ENCODE measurements at regions not wholly inside any gene's neighbourhood (a gene's known extent, or its start where the extent isn't known, plus 50 kb on each side); places are given as distances from the start of the nearest gene placed in this dataset.

- no peak for TF ChIP-seq YY1 (IDR thresholded peaks at IDR 0.05; ENCODE audit: extremely low read depth, insufficient replicate concordance, low read depth, low read length)
- RAD21 ChIA-PET (ENCODE audit: low non-redundant PET in 1 of 2, low total read pairs in 2 of 2, uncharacterized antibody in 2 of 2, unreplicated experiment in 2 of 2) = no interaction called here
- CTCF ChIA-PET = no interaction called here
These were observed 73.5 kb downstream of the ZNF648 start for GRCh38 chr1:181987996-181988395.

GRCh38 chr1:181987334-181987895 lies 74.1 kb downstream of the ZNF648 start:
- no peak for ATAC-seq
- ChIA-PET CTCF (no interaction called here), POLR2A (no interaction called here), RAD21 (ENCODE audit: low non-redundant PET in 1 of 2, low total read pairs in 2 of 2, uncharacterized antibody in 2 of 2, unreplicated experiment in 2 of 2) (no interaction called here)
- no peaks in the 10 kb centered on the region for H3K9me3 ChIP-seq (ENCODE audit: control insufficient read depth in 1 of 2, insufficient read depth in 1 of 2, low read depth in 1 of 2, low read length in 2 of 2)
- no peaks in the 10 kb centered on the region for H3K79me2 ChIP-seq (ENCODE audit: insufficient read depth, low read length)
- intact Hi-C loops (cut with micrococcal nuclease) = no loop called here
- no peak overlapping the region for H3K9ac ChIP-seq (ENCODE audit: low read length)
- no peaks in the 10 kb centered on the region for H3K36me3 ChIP-seq (ENCODE audit: control insufficient read depth in 1 of 2, insufficient read depth in 2 of 2, low read length in 2 of 2)
- no peak overlapping the region for H2AFZ ChIP-seq (ENCODE audit: low read depth, low read length, poor library complexity, severe bottlenecking)
- TF ChIP-seq CEBPB (IDR thresholded peaks at IDR 0.05; ENCODE audit: low read depth) (no peak), SP1 (IDR thresholded peaks at IDR 0.05; ENCODE audit: low read depth) (no peak), CBX3 (IDR thresholded peaks at IDR 0.05; ENCODE audit: low read depth) (no peak), MAX (IDR thresholded peaks at IDR 0.05) (no peak), POLR2A (IDR thresholded peaks at IDR 0.05; ENCODE audit: borderline replicate concordance, extremely low read depth, insufficient read depth, insufficient read length) (no peak), ELF1 (IDR thresholded peaks at IDR 0.05; ENCODE audit: borderline replicate concordance, low read depth) (no peak)
- no peak overlapping the region for H3K27ac ChIP-seq (ENCODE audit: low read depth, low read length)
- no peaks in the 10 kb centered on the region for H3K9me2 ChIP-seq (ENCODE audit: insufficient read depth)
- no peaks in the 10 kb centered on the region for H3K4me1 ChIP-seq (ENCODE audit: control insufficient read depth in 1 of 2, insufficient read depth in 2 of 2, low read length in 2 of 2)
- no peaks in the 10 kb centered on the region for H4K20me1 ChIP-seq (ENCODE audit: insufficient read depth)
- no TSS peak for BruUV-seq (replicated peaks)
- H3K27me3 ChIP-seq (ENCODE audit: insufficient read depth, low read length) = peaks cover 55% of the 10 kb centered on the region
- H3K4me2 ChIP-seq (ENCODE audit: low read length) = no peak overlapping the region
- no peak for DNase-seq (ENCODE audit: low read depth, low spot score)
- H3K4me3 ChIP-seq (replicated peaks in 1 of 2; ENCODE audit: low read depth in 1 of 2, low read length in 2 of 2) = no peak overlapping the region

More at GRCh38 chr1:181987996-181988395, 73.5 kb downstream of the ZNF648 start:
- intact Hi-C loops (cut with micrococcal nuclease) = no loop called here
- no peak overlapping the region for H3K4me2 ChIP-seq (ENCODE audit: low read length)
- POLR2A ChIA-PET = no interaction called here
- no TSS peak for BruUV-seq (replicated peaks)
- H3K4me1 ChIP-seq (ENCODE audit: control insufficient read depth in 1 of 2, insufficient read depth in 2 of 2, low read length in 2 of 2) = no peaks in the 10 kb centered on the region
- H4K20me1 ChIP-seq (ENCODE audit: insufficient read depth) = no peaks in the 10 kb centered on the region
- H3K27ac ChIP-seq (ENCODE audit: low read depth, low read length) = no peak overlapping the region
- H3K9me2 ChIP-seq (ENCODE audit: insufficient read depth) = no peaks in the 10 kb centered on the region
- H3K27me3 ChIP-seq (ENCODE audit: insufficient read depth, low read length) = peaks cover 49% of the 10 kb centered on the region
- H3K4me3 ChIP-seq (replicated peaks in 1 of 2; ENCODE audit: low read depth in 1 of 2, low read length in 2 of 2) = no peak overlapping the region
- H3K79me2 ChIP-seq (ENCODE audit: insufficient read depth, low read length) = no peaks in the 10 kb centered on the region
- H2AFZ ChIP-seq (ENCODE audit: low read depth, low read length, poor library complexity, severe bottlenecking) = no peak overlapping the region
- no peaks in the 10 kb centered on the region for H3K36me3 ChIP-seq (ENCODE audit: control insufficient read depth in 1 of 2, insufficient read depth in 2 of 2, low read length in 2 of 2)
- no peak overlapping the region for H3K9ac ChIP-seq (ENCODE audit: low read length)
- ATAC-seq (no peak), DNase-seq (ENCODE audit: low read depth, low spot score) (no peak)
- no peaks in the 10 kb centered on the region for H3K9me3 ChIP-seq (ENCODE audit: control insufficient read depth in 1 of 2, insufficient read depth in 1 of 2, low read depth in 1 of 2, low read length in 2 of 2)
